BJ (cell line): ENCODE measurements at regions not wholly inside any gene's neighbourhood (a gene's known extent, or its start where the extent isn't known, plus 50 kb on each side); places are given as distances from the start of the nearest gene placed in this dataset.

Source experiments
- CTCF ChIA-PET: fragments of 350-600 bp; formaldehyde crosslinking; extraction: SDS; loops from one replicate; lab custom pipeline; 2021; ENCODE audit warnings: antibody characterized with exemption, inconsistent platforms; lab: Yijun Ruan, JAX
- POLR2A ChIA-PET: fragments of 300-600 bp; sonication (Branson Sonifier 250); formaldehyde crosslinking; extraction: SDS; loops from one replicate; lab custom pipeline; 2021; ENCODE audit warnings: antibody characterized with exemption; lab: Charles Lee
- DNase-seq: peaks from one replicate; pipeline ENCODE4 v3.0.0-alpha.2; 2011; ENCODE audit warnings: low read depth
- H3K27me3 ChIP-seq: 2 replicates; pipeline ENCODE4 v1.6.0; 2011; ENCODE audit warnings: low read length; ENCODE audit not compliant: control insufficient read depth, insufficient read depth
- H3K36me3 ChIP-seq: 2 replicates; pipeline ENCODE4 v1.5.1; 2011; ENCODE audit warnings: low read length; ENCODE audit not compliant: control insufficient read depth, insufficient read depth
- H3K4me3 ChIP-seq: 2 replicates; pipeline ENCODE4 v1.5.1; 2011; ENCODE audit warnings: low read depth, mild to moderate bottlenecking, control low read depth, low read length
- CTCF ChIP-seq: IDR thresholded peaks from 2 replicates; pipeline ENCODE4 v1.5.1; 2011; ENCODE audit warnings: low read depth, mild to moderate bottlenecking, control low read depth, inconsistent platforms, low read length, moderate library complexity; ENCODE audit not compliant: insufficient read depth

- Histone ChIP-seq H3K36me3 (no peaks in the 10 kb centered on the region), H3K4me3 (no peak overlapping the region), H3K27me3 (no peaks in the 10 kb centered on the region)
- no peak for DNase-seq
- ChIA-PET POLR2A (no interaction called here), CTCF (no interaction called here)
- TF ChIP-seq CTCF = no peak
Observed at GRCh38 chr3:26068890-26069289, 279.0 kb downstream of the OXSM start.

- POLR2A ChIA-PET = no interaction called here
Observed at GRCh38 chr3:26070854-26071253, 281.0 kb downstream of the OXSM start.

GRCh38 chr3:26074080-26074479, 284.2 kb downstream of the OXSM start:
- TF ChIP-seq CTCF = no peak
- CTCF ChIA-PET = no interaction called here
- no peaks in the 10 kb centered on the region for H3K27me3 ChIP-seq
- POLR2A ChIA-PET = no interaction called here
- DNase-seq = no peak
- H3K36me3 ChIP-seq = no peaks in the 10 kb centered on the region
- no peak overlapping the region for H3K4me3 ChIP-seq

More at GRCh38 chr3:26070854-26071253, 281.0 kb downstream of the OXSM start:
- TF ChIP-seq CTCF = no peak
- Histone ChIP-seq H3K36me3 (no peaks in the 10 kb centered on the region), H3K27me3 (no peaks in the 10 kb centered on the region), H3K4me3 (no peak overlapping the region)
- CTCF ChIA-PET = no interaction called here
- DNase-seq = no peak

GRCh38 chr3:26078539-26078938, 288.6 kb downstream of the OXSM start:
- TF ChIP-seq CTCF = no peak

GRCh38 chr3:26081166-26081565, 291.3 kb downstream of the OXSM start:
- Histone ChIP-seq H3K4me3 (no peak overlapping the region), H3K27me3 (no peaks in the 10 kb centered on the region), H3K36me3 (no peaks in the 10 kb centered on the region)
- POLR2A ChIA-PET = no interaction called here
- no peak for DNase-seq
- CTCF ChIA-PET = interaction anchor here (0.7 kb wide), 1 partner anchor 64 kb away, joined by 3 read pairs; no protein-coding TSS in a partner anchor
- TF ChIP-seq CTCF = no peak

More at GRCh38 chr3:26078539-26078938, 288.6 kb downstream of the OXSM start:
- no peak overlapping the region for H3K4me3 ChIP-seq
- no peaks in the 10 kb centered on the region for H3K36me3 ChIP-seq
- POLR2A ChIA-PET = no interaction called here
- CTCF ChIA-PET = no interaction called here
- DNase-seq = no peak
- no peaks in the 10 kb centered on the region for H3K27me3 ChIP-seq
